HepG2 (cell line): ENCODE measurements at regions not wholly inside any gene's neighbourhood (a gene's known extent, or its start where the extent isn't known, plus 50 kb on each side); places are given as distances from the start of the nearest gene placed in this dataset.

Experiments
- HDAC1 ChIP-seq: sonication (generic); formaldehyde crosslinking; IDR thresholded peaks from 2 replicates; pipeline ENCODE4 v1.5.1; 2020; ENCODE audit warnings: mild to moderate bottlenecking, missing genetic modification reagents
- LRRFIP1 ChIP-seq: sonication (generic); formaldehyde crosslinking; conservative IDR thresholded peaks from 2 replicates; pipeline ENCODE4 v1.4.0; 2020; ENCODE audit warnings: missing genetic modification reagents
- MTA1 ChIP-seq: sonication (generic); formaldehyde crosslinking; IDR thresholded peaks from 2 replicates; pipeline ENCODE4 v1.4.0; 2020; ENCODE audit warnings: missing genetic modification reagents, mild to moderate bottlenecking, borderline replicate concordance
- RAD21 ChIP-seq: fragments of 450-650 bp; formaldehyde crosslinking; IDR thresholded peaks from 2 replicates; pipeline ENCODE4 v1.5.0; 2020; ENCODE audit warnings: mild to moderate bottlenecking
- RELA ChIP-seq: sonication (generic); formaldehyde crosslinking; IDR thresholded peaks from 2 replicates; pipeline ENCODE4 v1.4.0; 2020; ENCODE audit warnings: missing genetic modification reagents
- SAFB2 ChIP-seq: sonication (generic); formaldehyde crosslinking; IDR thresholded peaks from 2 replicates; pipeline ENCODE4 v1.5.1; 2020; ENCODE audit warnings: missing genetic modification reagents, low read depth, mild to moderate bottlenecking, borderline replicate concordance
- SMAD3 ChIP-seq: sonication (generic); formaldehyde crosslinking; IDR thresholded peaks from 2 replicates; pipeline ENCODE4 v1.4.0; 2020; ENCODE audit warnings: missing genetic modification reagents
- TCF12 ChIP-seq, 2 experiments: fragments of 450-650 bp in 1 of 2; sonication (generic) in 1 of 2; formaldehyde crosslinking in 1 of 2; IDR thresholded peaks; 2 replicates each; pipeline versions ENCODE4 v1.6.1 to v1.8.0; 2017 to 2022; ENCODE audit warnings: antibody characterized with exemption in 1 of 2, mild to moderate bottlenecking in 1 of 2, missing genetic modification reagents in 1 of 2, moderate library complexity in 1 of 2
- ZBED4 ChIP-seq: sonication (generic); formaldehyde crosslinking; IDR thresholded peaks from 2 replicates; pipeline ENCODE4 v1.4.0; 2020; ENCODE audit warnings: missing genetic modification reagents, borderline replicate concordance
- ZBTB20 ChIP-seq: sonication (generic); formaldehyde crosslinking; IDR thresholded peaks from 2 replicates; pipeline ENCODE4 v1.8.1; 2023; ENCODE audit warnings: missing genetic modification reagents, low read depth, mild to moderate bottlenecking, borderline replicate concordance
- ZNF790 ChIP-seq: sonication (generic); formaldehyde crosslinking; IDR thresholded peaks from 2 replicates; pipeline ENCODE4 v1.8.0; 2022; ENCODE audit warnings: missing genetic modification reagents, mild to moderate bottlenecking, borderline replicate concordance

GRCh38 chr2:59900728-59901452, 652.6 kb downstream of the BCL11A start:
- no peak for TF ChIP-seq ZNF790 (CRISPR knock-in tag)
- no peak for TF ChIP-seq SAFB2 (CRISPR knock-in tag)
- TF ChIP-seq RELA (CRISPR knock-in tag): no peak
- TF ChIP-seq ZBED4: no peak
- no peak for TF ChIP-seq HDAC1 (CRISPR knock-in tag)
- no peak for TF ChIP-seq RAD21 (CRISPR knock-in tag)
- no peak for TF ChIP-seq ZBTB20 (CRISPR knock-in tag)
- no peak for TF ChIP-seq MTA1 (CRISPR knock-in tag)
- TF ChIP-seq SMAD3: no peak
- TF ChIP-seq LRRFIP1: no peak
- no peak for TF ChIP-seq TCF12 (IDR thresholded peaks at IDR 0.05)
- no peak for TF ChIP-seq TCF12 (CRISPR knock-in tag; IDR thresholded peaks at IDR 0.05)
